Occipital lobe (tissue), 2 donors: ENCODE measurements at regions not wholly inside any gene's neighbourhood (a gene's known extent, or its start where the extent isn't known, plus 50 kb on each side); places are given as distances from the start of the nearest gene placed in this dataset. TPM values are rescaled to one million over a fixed set of nuclear protein-coding genes. Genes with fewer than 3 reads are reported as not detected.

Experiments
- DNase-seq: peaks from one replicate; lab custom pipeline; 2025; lab: John Stamatoyannopoulos, UW
- small RNA-seq: library from RNA; depleted of rRNA; stranded (forward); fragments of <200 nt; gene quantifications from one replicate; pipeline ENCODE3, GENCODE V24; 2014

- DNase-seq, result no peak
These were observed 129.2 kb upstream of the EPHA5 start for GRCh38 chr4:65799513-65799912.

- DNase-seq, result no peak
These were observed 128.3 kb upstream of the EPHA5 start for GRCh38 chr4:65798498-65799127.

GRCh38 chr4:65791812-65792308 is 121.6 kb upstream of the EPHA5 start:
- DNase-seq, result no peak

GRCh38 chr4:65791111-65791811 is 121.0 kb upstream of the EPHA5 start:
- no peak for DNase-seq

GRCh38 chr4:65789805-65790204 is 119.5 kb upstream of the EPHA5 start:
- DNase-seq, result no peak

DNA sequence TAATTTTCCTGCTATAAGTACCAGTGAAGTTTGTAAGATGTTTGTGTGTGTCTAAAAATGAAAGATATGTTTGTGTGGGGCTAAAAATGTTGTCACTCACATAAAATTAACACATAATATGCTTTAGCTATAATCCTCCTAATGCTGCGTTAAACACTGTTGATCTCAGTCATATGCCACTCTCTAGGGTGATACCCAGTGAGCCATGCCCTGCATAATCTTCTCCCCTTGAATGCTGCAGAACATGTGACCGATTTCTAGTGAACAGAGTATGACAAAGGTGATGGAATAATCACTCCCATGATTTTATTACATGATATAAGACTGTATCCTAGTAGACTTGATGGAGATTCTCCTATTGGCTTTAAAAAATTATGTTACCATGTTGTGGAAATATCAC is 119.1 kb upstream of the EPHA5 start:
- DNase-seq, result no peak

DNA sequence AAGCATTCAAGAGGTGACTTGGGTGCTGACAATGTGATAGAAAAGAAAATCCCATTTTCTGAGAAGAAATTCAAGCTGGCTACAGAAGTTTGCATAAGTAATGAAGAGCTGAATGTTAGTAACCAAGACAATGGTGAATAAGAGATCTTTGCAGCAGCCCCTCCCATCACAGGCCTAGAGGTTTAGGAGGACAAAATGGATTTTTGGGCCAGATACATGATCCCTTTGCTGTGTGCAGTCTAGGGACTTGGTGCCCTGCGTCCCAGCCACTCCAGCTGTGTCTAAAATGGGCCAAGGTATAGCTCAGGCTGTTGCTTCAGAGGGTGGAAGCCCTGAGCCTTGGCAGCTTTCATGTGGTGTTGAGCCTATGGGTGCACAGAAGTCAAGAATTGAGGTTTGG is 107.0 kb upstream of the EPHA5 start:
- no peak for DNase-seq

DNA sequence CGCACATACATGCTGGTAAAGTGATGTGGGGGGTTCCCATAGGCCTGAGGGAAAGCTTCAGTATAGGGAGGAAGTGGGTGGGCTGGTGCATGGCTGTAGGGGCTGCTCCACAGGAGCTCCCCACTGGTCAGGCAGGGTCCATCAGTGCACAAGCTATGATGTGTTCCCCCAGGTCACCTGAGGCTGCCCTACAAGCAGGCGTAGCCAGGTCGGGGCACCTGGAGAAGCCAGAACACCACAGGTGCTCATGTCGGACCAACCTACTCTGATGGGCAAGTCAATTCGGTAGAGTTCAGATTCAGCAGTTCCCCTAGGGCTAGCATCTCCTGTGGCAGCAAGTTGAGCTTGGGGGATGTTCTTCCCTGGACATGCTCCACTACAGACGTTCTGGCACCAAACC is 103.3 kb upstream of the EPHA5 start:
- DNase-seq, result no peak

- DNase-seq, result no peak
These were observed 77.1 kb upstream of the EPHA5 start for GRCh38 chr4:65747386-65747785.

- DNase-seq, result no peak
These were observed 67.8 kb upstream of the EPHA5 start for GRCh38 chr4:65738134-65738533.

DNA sequence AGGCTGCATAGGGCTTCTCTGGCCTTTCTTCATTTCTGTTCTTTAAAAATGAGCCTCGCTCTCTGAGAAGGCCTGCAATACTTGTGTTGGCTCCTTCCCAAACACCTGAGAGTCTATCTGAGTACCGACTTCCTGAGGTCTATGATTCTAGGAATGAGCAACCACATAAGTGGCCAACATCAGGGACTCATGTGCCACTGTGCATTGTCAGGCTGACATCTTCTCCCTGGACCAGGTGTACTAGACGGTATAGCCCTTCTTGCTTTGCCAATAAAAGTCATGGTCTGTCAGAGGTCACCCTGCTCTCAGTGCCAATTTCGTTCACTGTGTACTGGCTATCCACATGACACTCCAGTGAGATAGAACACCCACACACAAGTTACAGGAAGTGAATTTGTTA is 67.4 kb upstream of the EPHA5 start:
- DNase-seq, result no peak

- DNase-seq, result no peak
These were observed 54.7 kb upstream of the EPHA5 start for GRCh38 chr4:65724973-65725372.

Small RNA genes in the stretch of these regions (small RNA-seq; reads per million reads assigned to genes)
- gene MIR1269A, result not detected
- 0.58 reads per million, percentile 56 among the genes with 10 or more reads in this experiment for gene RNU2-40P
- gene RNU6-699P, result not detected
